ENCODE measurements at regions not wholly inside any gene's neighbourhood (a gene's known extent, or its start where the extent isn't known, plus 50 kb on each side); places are given as distances from the start of the nearest gene placed in this dataset.
"Not testable (repeated sequence)": the region's sequence is repeated elsewhere in the genome, so short reads cannot be mapped to it uniquely, and the experiment has no call there.

DNA sequence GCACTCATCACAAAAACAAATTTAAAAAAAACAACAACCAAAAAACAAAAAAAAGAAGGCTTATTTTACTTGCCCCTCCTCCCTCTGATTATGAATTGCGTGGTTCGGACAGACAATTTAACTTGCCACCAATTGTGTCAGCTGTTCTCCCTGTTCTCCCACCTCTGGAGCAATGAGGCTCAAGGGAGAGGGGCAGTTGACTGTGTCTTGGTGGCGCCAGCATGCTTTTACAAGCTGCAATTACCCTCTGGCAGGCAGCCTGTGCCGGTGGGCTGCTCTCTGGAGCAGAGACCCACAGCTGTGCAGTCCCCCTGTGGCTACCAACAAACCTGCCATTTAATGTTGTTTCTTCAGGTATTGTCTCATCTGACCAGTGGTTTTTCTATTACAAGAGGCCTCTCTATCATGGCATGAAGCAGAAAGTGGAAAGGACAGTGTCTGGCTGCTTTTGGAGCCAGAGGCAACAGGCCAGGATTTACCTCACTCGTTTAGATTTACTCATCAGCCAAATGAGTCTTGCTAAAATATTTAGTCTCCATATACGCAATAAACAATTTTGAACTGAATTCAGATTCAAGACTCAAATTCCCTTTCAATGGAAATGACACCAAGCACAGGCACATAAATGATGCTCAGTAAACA lies 192.0 kb upstream of the TPRG1 start:
- Mint-ChIP-seq H3K27me3 (ENCODE audit: low read depth) (peaks cover 19% of the 10 kb centered on the region), H3K27ac (no peak overlapping the region), H3K36me3 (ENCODE audit: low read depth) (no peaks in the 10 kb centered on the region), H3K9me3 (no peaks in the 10 kb centered on the region), H3K4me3 (no peak overlapping the region), H3K4me1 (ENCODE audit: low read depth) (peaks cover 9% of the 10 kb centered on the region)
- DNase-seq (ENCODE audit: low spot score), result no peak

DNA sequence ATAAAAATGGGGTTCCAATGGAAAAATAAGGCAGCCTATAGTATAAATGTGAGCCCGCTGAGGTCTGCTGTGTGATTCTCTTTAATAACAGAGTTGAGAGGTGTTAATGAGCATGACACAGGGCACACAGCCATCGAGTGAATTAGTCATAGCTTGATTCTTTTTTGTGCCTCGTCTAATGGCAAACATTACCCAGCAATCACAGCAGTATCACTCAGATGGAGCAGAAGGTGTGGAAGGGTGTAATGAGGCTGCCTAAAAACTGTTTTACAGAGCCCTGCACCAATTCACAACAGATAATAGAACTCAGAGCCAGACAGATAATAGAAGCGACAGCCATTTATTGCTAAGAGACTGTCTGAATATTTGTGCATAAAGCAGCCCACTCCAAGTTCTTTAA lies 178.6 kb upstream of the TPRG1 start:
- no peak overlapping the region for H3K27ac Mint-ChIP-seq
- no peaks in the 10 kb centered on the region for H3K36me3 Mint-ChIP-seq (ENCODE audit: low read depth)
- DNase-seq (ENCODE audit: low spot score), result no peak
- H3K27me3 Mint-ChIP-seq (ENCODE audit: low read depth), result peaks cover 35% of the 10 kb centered on the region
- no peaks in the 10 kb centered on the region for H3K9me3 Mint-ChIP-seq
- no peaks in the 10 kb centered on the region for H3K4me1 Mint-ChIP-seq (ENCODE audit: low read depth)
- H3K4me3 Mint-ChIP-seq, result no peak overlapping the region

- DNase-seq (ENCODE audit: low spot score), result no peak
- H3K9me3 Mint-ChIP-seq, result peaks cover 5% of the 10 kb centered on the region
- H3K27me3 Mint-ChIP-seq (ENCODE audit: low read depth), result peaks cover 18% of the 10 kb centered on the region
- no peaks in the 10 kb centered on the region for H3K4me1 Mint-ChIP-seq (ENCODE audit: low read depth)
- H3K36me3 Mint-ChIP-seq (ENCODE audit: low read depth), result no peaks in the 10 kb centered on the region
- no peak overlapping the region for H3K27ac Mint-ChIP-seq
- no peak overlapping the region for H3K4me3 Mint-ChIP-seq
These were observed 170.2 kb upstream of the TPRG1 start for GRCh38 chr3:189001559-189001958.

- no peaks in the 10 kb centered on the region for H3K36me3 Mint-ChIP-seq (ENCODE audit: low read depth)
- H3K4me3 Mint-ChIP-seq, result no peak overlapping the region
- H3K9me3 Mint-ChIP-seq, result peaks cover 5% of the 10 kb centered on the region
- H3K27ac Mint-ChIP-seq, result no peak overlapping the region
- DNase-seq (ENCODE audit: low spot score), result no peak
- H3K4me1 Mint-ChIP-seq (ENCODE audit: low read depth), result no peaks in the 10 kb centered on the region
- H3K27me3 Mint-ChIP-seq (ENCODE audit: low read depth), result peaks cover 18% of the 10 kb centered on the region
These were observed 168.4 kb upstream of the TPRG1 start for GRCh38 chr3:189003410-189003809.

- peak overlapping the region; percentile 72 for H3K27ac Mint-ChIP-seq
- H3K27me3 Mint-ChIP-seq (ENCODE audit: low read depth), result peaks cover 7% of the 10 kb centered on the region
- no peak for DNase-seq (ENCODE audit: low spot score)
- H3K36me3 Mint-ChIP-seq (ENCODE audit: low read depth), result peaks cover 35% of the 10 kb centered on the region
- H3K4me1 Mint-ChIP-seq (ENCODE audit: low read depth), result peaks cover 23% of the 10 kb centered on the region
- peaks cover 59% of the 10 kb centered on the region for H3K9me3 Mint-ChIP-seq
- H3K4me3 Mint-ChIP-seq, result peak overlapping the region; percentile 11
These were observed 158.4 kb upstream of the TPRG1 start for GRCh38 chr3:189013224-189013888.

- peak overlapping the region; percentile 1 for H3K4me3 Mint-ChIP-seq
- peaks cover 23% of the 10 kb centered on the region for H3K4me1 Mint-ChIP-seq (ENCODE audit: low read depth)
- peaks cover 33% of the 10 kb centered on the region for H3K36me3 Mint-ChIP-seq (ENCODE audit: low read depth)
- no peak overlapping the region for H3K27ac Mint-ChIP-seq
- H3K27me3 Mint-ChIP-seq (ENCODE audit: low read depth), result peaks cover 7% of the 10 kb centered on the region
- DNase-seq (ENCODE audit: low spot score), result no peak
- peaks cover 59% of the 10 kb centered on the region for H3K9me3 Mint-ChIP-seq
These were observed 157.2 kb upstream of the TPRG1 start for GRCh38 chr3:189014526-189014925.

DNA sequence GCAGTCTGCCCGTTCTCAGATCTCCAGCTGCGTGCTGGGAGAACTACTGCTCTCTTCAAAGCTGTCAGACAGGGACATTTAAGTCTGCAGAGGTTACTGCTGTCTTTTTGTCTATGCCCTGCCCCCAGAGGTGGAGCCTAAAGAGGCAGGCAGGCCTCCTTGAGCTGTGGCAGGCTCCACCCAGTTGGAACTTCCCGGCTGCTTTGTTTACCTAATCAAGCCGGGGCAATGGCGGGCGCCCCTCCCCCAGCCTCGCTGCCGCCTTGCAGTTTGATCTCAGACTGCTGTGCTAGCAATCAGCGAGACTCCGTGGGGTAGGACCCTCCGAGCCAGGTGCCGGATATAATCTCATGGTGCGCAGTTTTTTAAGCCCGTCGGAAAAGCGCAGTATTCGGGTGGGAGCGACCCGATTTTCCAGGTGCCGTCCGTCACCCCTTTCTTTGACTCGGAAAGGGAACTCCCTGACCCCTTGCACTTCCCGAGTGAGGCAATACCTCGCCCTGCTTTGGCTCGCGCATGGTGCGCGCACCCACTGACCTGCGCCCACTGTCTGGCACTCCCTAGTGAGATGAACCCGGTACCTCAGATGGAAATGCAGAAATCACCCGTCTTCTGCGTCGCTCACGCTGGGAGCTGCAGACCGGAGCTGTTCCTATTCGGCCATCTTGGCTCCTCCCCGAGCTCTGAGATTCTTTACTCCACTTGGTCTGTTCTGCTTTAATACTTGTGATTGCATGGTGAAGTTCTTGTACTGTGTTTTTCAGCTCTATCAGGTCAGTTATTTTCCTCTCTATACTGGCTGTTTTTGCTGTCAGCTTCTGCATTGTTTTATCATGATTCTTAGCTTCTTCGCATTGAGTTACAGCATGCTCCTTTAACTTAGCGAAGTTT lies 148.9 kb upstream of the TPRG1 start:
- not testable (repeated sequence) for H3K4me1 Mint-ChIP-seq (ENCODE audit: low read depth); DNase-seq (ENCODE audit: low spot score); H3K27me3 Mint-ChIP-seq (ENCODE audit: low read depth); H3K4me3 Mint-ChIP-seq; H3K27ac Mint-ChIP-seq; H3K36me3 Mint-ChIP-seq (ENCODE audit: low read depth)
- peaks cover 15% of the 10 kb centered on the region for H3K9me3 Mint-ChIP-seq

DNA sequence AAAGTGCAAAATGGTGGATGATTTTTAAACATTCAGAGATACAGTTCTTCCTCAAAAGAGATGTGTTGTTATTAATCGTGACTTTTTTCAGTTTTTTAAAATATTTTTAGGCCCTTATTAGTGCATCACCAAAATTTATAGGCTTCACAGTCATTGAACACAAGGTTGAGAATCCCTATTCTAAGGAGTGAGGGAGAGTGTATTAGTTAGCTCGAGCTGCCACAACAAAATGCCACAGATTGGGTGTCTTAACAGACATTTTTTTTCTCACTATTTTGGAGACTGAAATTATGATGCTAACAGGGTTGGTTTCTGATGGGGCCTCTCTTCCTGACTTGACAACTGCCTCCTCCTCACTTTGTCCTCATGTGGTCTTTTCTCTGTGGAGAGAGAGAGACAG lies 145.9 kb upstream of the TPRG1 start:
- Mint-ChIP-seq H3K4me3 (no peak overlapping the region), H3K27me3 (ENCODE audit: low read depth) (peaks cover 7% of the 10 kb centered on the region), H3K27ac (no peak overlapping the region), H3K9me3 (peaks cover 21% of the 10 kb centered on the region), H3K36me3 (ENCODE audit: low read depth) (peaks cover 2% of the 10 kb centered on the region), H3K4me1 (ENCODE audit: low read depth) (no peaks in the 10 kb centered on the region)
- DNase-seq (ENCODE audit: low spot score), result no peak

- Mint-ChIP-seq H3K27ac (no peak overlapping the region), H3K36me3 (ENCODE audit: low read depth) (peaks cover 2% of the 10 kb centered on the region), H3K27me3 (ENCODE audit: low read depth) (peaks cover 7% of the 10 kb centered on the region), H3K9me3 (peaks cover 21% of the 10 kb centered on the region), H3K4me1 (ENCODE audit: low read depth) (no peaks in the 10 kb centered on the region), H3K4me3 (no peak overlapping the region)
- DNase-seq (ENCODE audit: low spot score), result no peak
These were observed 144.1 kb upstream of the TPRG1 start for GRCh38 chr3:189027626-189028155.

DNA sequence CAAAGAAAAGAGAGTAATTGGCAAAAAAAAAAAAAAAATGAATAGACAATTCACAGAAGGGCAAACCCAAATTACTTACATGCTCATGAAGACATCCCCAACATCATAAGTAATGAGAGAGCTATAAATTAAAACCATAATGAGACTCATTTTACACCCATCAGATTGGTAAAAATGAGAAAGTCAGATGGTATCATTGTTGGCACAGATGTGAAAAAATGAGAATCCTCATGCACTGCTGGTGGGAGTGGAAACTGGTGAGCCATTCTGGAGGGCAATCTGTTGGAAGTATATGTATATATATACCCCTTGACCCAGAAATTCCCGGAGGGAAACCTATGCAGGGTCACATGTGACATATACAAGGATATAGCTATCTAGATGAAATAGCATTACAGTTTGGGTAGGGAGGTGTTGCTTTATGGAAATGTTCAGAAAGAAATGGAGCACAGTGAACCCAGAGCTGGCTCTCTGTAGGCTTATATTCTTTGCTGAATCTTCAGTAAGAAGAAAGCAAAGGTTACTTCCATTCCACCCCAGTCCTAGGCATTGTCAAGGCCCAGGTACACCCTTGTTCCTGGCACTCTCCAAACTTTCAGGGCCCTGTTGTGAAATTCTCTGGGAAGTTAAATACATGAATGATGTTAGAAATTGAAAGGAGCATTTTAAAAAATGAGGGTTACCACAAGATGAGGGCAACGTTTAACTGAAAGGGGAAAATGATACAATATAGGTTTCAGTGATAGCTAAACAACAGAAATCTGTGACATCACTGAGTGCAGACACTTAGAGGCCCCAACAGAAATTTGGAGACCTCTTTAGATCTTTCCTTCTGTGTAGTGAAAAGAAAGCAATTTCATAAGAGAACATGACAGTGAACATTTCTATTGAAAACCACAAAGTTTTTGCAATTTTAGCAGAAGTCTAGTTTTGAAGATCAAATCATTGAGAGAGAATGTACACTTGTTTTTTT lies 132.7 kb upstream of the TPRG1 start:
- Mint-ChIP-seq H3K4me1 (ENCODE audit: low read depth) (peaks cover 38% of the 10 kb centered on the region), H3K27me3 (ENCODE audit: low read depth) (no peaks in the 10 kb centered on the region), H3K4me3 (peak overlapping the region; percentile 41), H3K36me3 (ENCODE audit: low read depth) (peaks cover 23% of the 10 kb centered on the region), H3K27ac (peak overlapping the region; percentile 88), H3K9me3 (peaks cover 32% of the 10 kb centered on the region)
- peak; percentile 34 for DNase-seq (ENCODE audit: low spot score)

GRCh38 chr3:189040656-189041335 lies 131.0 kb upstream of the TPRG1 start:
- Mint-ChIP-seq H3K27me3 (ENCODE audit: low read depth) (no peaks in the 10 kb centered on the region), H3K9me3 (peaks cover 21% of the 10 kb centered on the region), H3K4me1 (ENCODE audit: low read depth) (peaks cover 41% of the 10 kb centered on the region)

DNA sequence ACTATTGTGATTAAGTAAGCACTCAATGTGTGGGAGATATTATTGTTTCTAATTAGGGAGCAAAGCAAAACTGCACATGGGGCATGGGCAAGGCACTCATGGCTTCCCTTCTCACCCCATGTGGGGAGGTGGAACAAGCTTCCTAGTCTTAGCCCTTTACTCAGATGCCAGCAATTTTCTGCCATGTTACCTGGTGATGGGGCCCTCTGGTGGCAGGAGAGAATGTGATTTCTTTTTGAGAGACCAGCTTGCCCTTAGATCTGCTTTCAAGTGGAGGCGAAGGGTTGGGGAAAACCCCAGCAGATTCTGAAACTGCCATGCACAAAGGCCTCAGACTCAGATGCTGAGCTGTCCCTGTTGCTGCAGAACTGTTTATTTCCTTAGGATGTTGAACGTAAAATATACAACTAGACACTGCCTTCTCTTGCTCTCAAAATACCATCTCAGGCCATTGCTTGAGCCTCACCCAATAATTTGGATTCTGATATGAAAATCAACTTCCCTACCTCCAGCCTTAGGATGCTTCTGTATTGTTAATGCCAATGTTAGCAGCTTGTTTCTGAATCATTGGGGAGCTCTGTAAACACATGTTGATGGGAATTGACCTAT lies 130.2 kb upstream of the TPRG1 start:
- Mint-ChIP-seq H3K4me3 (peak overlapping the region; percentile 27), H3K27me3 (ENCODE audit: low read depth) (no peaks in the 10 kb centered on the region), H3K27ac (peak overlapping the region; percentile 80), H3K9me3 (peaks cover 15% of the 10 kb centered on the region), H3K4me1 (ENCODE audit: low read depth) (peaks cover 45% of the 10 kb centered on the region), H3K36me3 (ENCODE audit: low read depth) (peaks cover 10% of the 10 kb centered on the region)
- DNase-seq (ENCODE audit: low spot score), result peak; percentile 81

More at GRCh38 chr3:189040656-189041335, 131.0 kb upstream of the TPRG1 start:
- H3K4me3 Mint-ChIP-seq, result peak overlapping the region; percentile 10
- peaks cover 16% of the 10 kb centered on the region for H3K36me3 Mint-ChIP-seq (ENCODE audit: low read depth)
- no peak for DNase-seq (ENCODE audit: low spot score)
- peak overlapping the region; percentile 88 for H3K27ac Mint-ChIP-seq

Data from T-helper 2 cell treated with Interferon-gamma antibody and Interleukin-4, amounts not matched to agents 5 μg/mL and 100 μg/mL, for 36 hours (primary cell).